HepG2 (cell line): ENCODE measurements at regions not wholly inside any gene's neighbourhood (a gene's known extent, or its start where the extent isn't known, plus 50 kb on each side); places are given as distances from the start of the nearest gene placed in this dataset.

Source experiments
- ATAC-seq: fragments of 200-7000 bp; cut with Tn5 transposase; 3 replicates; pipeline ENCODE4 v1.9.1; 2020; ENCODE audit warnings: mild to moderate bottlenecking, moderate library complexity
- BruUV-seq: library from RNA; stranded (reverse); fragments of 400-500 nt; replicated peaks from 2 replicates; lab custom pipeline; 2021; lab: Mats Ljungman, UMichigan
- CTCF ChIA-PET: fragments of 300-600 bp; formaldehyde crosslinking; extraction: SDS; loops from one replicate; lab custom pipeline; 2021; ENCODE audit warnings: low total read pairs, inconsistent platforms, low intra/inter-chr PET ratio; lab: Yijun Ruan, JAX
- POLR2A ChIA-PET: fragments of 350-600 bp; sonication (Branson Sonifier 250); formaldehyde crosslinking; loops from one replicate; lab custom pipeline; 2020; ENCODE audit warnings: antibody characterized with exemption, inconsistent platforms; lab: Yijun Ruan, JAX
- DNase-seq: peaks from one replicate; pipeline ENCODE4 v3.0.0-alpha.2; 2015; ENCODE audit warnings: low spot score
- FAIRE-seq: peaks from 3 replicates; lab custom pipeline; 2011; peaks lifted over from hg19 to GRCh38; lab: Jason Lieb, UNC
- H2AFZ ChIP-seq: one replicate; pipeline ENCODE4 v1.6.1; 2011; ENCODE audit warnings: low read length, inconsistent platforms
- H3K27ac ChIP-seq: fragments of 300-600 bp; 3 replicates; pipeline ENCODE4 v1.8.0; 2011; ENCODE audit warnings: mixed run types, mild to moderate bottlenecking, mixed read lengths, low read length, inconsistent platforms; ENCODE audit not compliant: insufficient read depth; ENCODE audit errors: extremely low read length
- H3K27me3 ChIP-seq, 2 experiments: fragments of 200-600 bp in 1 of 2; 2 replicates in 1 of 2; 3 replicates in 1 of 2; pipeline versions ENCODE4 v1.6.0 to v1.8.0; 2011; ENCODE audit warnings: low read length in 2 of 2, mild to moderate bottlenecking in 2 of 2, moderate library complexity in 2 of 2, inconsistent platforms in 1 of 2; ENCODE audit not compliant: insufficient read depth in 2 of 2, control insufficient read depth in 1 of 2
- H3K36me3 ChIP-seq, 2 experiments: fragments of 200-600 bp in 1 of 2; replicated peaks in 1 of 2; 2 replicates in 1 of 2; 3 replicates in 1 of 2; pipeline versions ENCODE4 v1.5.1 to v1.8.0; 2011; ENCODE audit warnings: low read length in 2 of 2, inconsistent platforms in 1 of 2; ENCODE audit not compliant: insufficient read depth in 2 of 2, control insufficient read depth in 1 of 2
- H3K4me1 ChIP-seq: 2 replicates; pipeline ENCODE4 v1.5.1; 2012; ENCODE audit warnings: low read length, inconsistent platforms; ENCODE audit not compliant: insufficient read depth
- H3K4me2 ChIP-seq: 2 replicates; pipeline ENCODE4 v1.6.0; 2011; ENCODE audit warnings: low read depth, low read length, inconsistent platforms
- H3K4me3 ChIP-seq, 3 experiments: fragments of 200-600 bp in 1 of 3; sonication (generic), shearing (Covaris generic) in 1 of 3; replicated peaks in 1 of 3; 2 replicates each; pipeline ENCODE4 v1.5.1; 2011 to 2016; ENCODE audit warnings: low read length in 3 of 3, inconsistent platforms in 2 of 3, low read depth in 2 of 3, mild to moderate bottlenecking in 2 of 3, control low read depth in 1 of 3, mixed read lengths in 1 of 3; ENCODE audit not compliant: insufficient read depth in 1 of 3
- H3K79me2 ChIP-seq: one replicate; pipeline ENCODE4 v1.6.1; 2011; ENCODE audit warnings: low read length, inconsistent platforms; ENCODE audit not compliant: insufficient read depth
- H3K9ac ChIP-seq: 2 replicates; pipeline ENCODE4 v1.6.0; 2011; ENCODE audit warnings: mild to moderate bottlenecking, low read depth, low read length, inconsistent platforms; ENCODE audit not compliant: insufficient read depth
- H3K9me3 ChIP-seq: 2 replicates; pipeline ENCODE4 v1.5.1; 2012; ENCODE audit warnings: mild to moderate bottlenecking, low read length
- H4K20me1 ChIP-seq: 2 replicates; pipeline ENCODE4 v1.6.0; 2011; ENCODE audit warnings: inconsistent platforms, mild to moderate bottlenecking, low read length, moderate library complexity; ENCODE audit not compliant: insufficient read depth
- ARNTL ChIP-seq: sonication (generic); formaldehyde crosslinking; IDR thresholded peaks from 2 replicates; pipeline ENCODE4 v1.4.0; 2020; ENCODE audit warnings: mild to moderate bottlenecking, missing genetic modification reagents
- ATF7 ChIP-seq, 2 experiments: fragments of 450-650 bp in 1 of 2; sonication (generic) in 1 of 2; formaldehyde crosslinking in 1 of 2; IDR thresholded peaks; 2 replicates each; pipeline versions ENCODE4 v1.4.0 to v1.6.1; 2016 to 2020; ENCODE audit warnings: antibody characterized with exemption in 1 of 2, mild to moderate bottlenecking in 1 of 2, missing genetic modification reagents in 1 of 2
- HNF4A ChIP-seq: sonication (generic); formaldehyde crosslinking; IDR thresholded peaks from 2 replicates; pipeline ENCODE4 v1.4.0; 2020; ENCODE audit warnings: missing genetic modification reagents
- KDM1A ChIP-seq: IDR thresholded peaks from 2 replicates; pipeline ENCODE4 v1.6.1; 2016; ENCODE audit warnings: missing compliant biosample characterization
- NFATC3 ChIP-seq: sonication (generic); formaldehyde crosslinking; IDR thresholded peaks from 2 replicates; pipeline ENCODE4 v1.5.1; 2020; ENCODE audit warnings: mild to moderate bottlenecking, missing genetic modification reagents
- NRL ChIP-seq: sonication (generic); formaldehyde crosslinking; IDR thresholded peaks from 2 replicates; pipeline ENCODE4 v1.5.0; 2020; ENCODE audit warnings: missing genetic modification reagents, mild to moderate bottlenecking, moderate library complexity, borderline replicate concordance
- PRMT3 ChIP-seq: sonication (generic); formaldehyde crosslinking; IDR thresholded peaks from 2 replicates; pipeline ENCODE4 v1.8.1; 2022; ENCODE audit warnings: low read depth, mild to moderate bottlenecking, moderate library complexity, missing genetic modification reagents, borderline replicate concordance
- SIN3A ChIP-seq: IDR thresholded peaks from 2 replicates; pipeline ENCODE4 v1.6.1; 2011; ENCODE audit warnings: low read depth, mild to moderate bottlenecking, control low read depth, low read length, borderline replicate concordance
- ZNF143 ChIP-seq: sonication (generic); formaldehyde crosslinking; IDR thresholded peaks from 2 replicates; pipeline ENCODE4 v1.4.0; 2020; ENCODE audit warnings: missing genetic modification reagents
- ZNF331 ChIP-seq: sonication (generic); formaldehyde crosslinking; IDR thresholded peaks from 2 replicates; pipeline ENCODE4 v1.4.0; 2020; ENCODE audit warnings: missing genetic modification reagents
- ZSCAN31 ChIP-seq: sonication (generic); formaldehyde crosslinking; IDR thresholded peaks from 2 replicates; pipeline ENCODE4 v1.5.0; 2020; ENCODE audit warnings: low read depth, mild to moderate bottlenecking, missing genetic modification reagents
- WGBS: methylation state at CpG from one replicate; pipeline ENCODE4 v1.1.6; 2017; ENCODE audit warnings: low lambda C conversion rate; 5-methylcytosine and 5-hydroxymethylcytosine counted together
- in situ Hi-C: cut with HindIII; loops from 2 replicates; pipeline ENCODE4 v1.10.0; 2017; ENCODE audit warnings: low pct_unique_long_range_greater_than_20kb; ENCODE audit not compliant: extremely low pct_ligation_motif_present
- intact Hi-C: fragments of 100-400 bp; cut with micrococcal nuclease; formaldehyde crosslinking; loops from one replicate; pipeline ENCODE4 v1.10.0; 2022; ENCODE audit not compliant: unreplicated experiment
- TF ChIP-seq, protein P1 (sequence below): sonication (generic); formaldehyde crosslinking; IDR thresholded peaks from 2 replicates; pipeline ENCODE4 v1.4.0; 2020; ENCODE audit warnings: missing genetic modification reagents

GRCh38 chr2:51620796-51621195 lies 588.9 kb upstream of the NRXN1 start:
- 10% methylated on average over 1 of the region's 1 CpG for WGBS
- H3K9ac ChIP-seq = no peak overlapping the region
- no peaks in the 10 kb centered on the region for H3K4me1 ChIP-seq
- H3K4me3 ChIP-seq = no peak overlapping the region
- CTCF ChIA-PET = no interaction called here
- no peaks in the 10 kb centered on the region for H3K27me3 ChIP-seq
- intact Hi-C loops (no loop called here), in situ Hi-C loops (no loop called here)
- FAIRE-seq = no peak
- peaks cover 69% of the 10 kb centered on the region for H3K9me3 ChIP-seq
- no peaks in the 10 kb centered on the region for H3K36me3 ChIP-seq
- H3K79me2 ChIP-seq = no peaks in the 10 kb centered on the region
- H3K4me2 ChIP-seq = no peak overlapping the region
- H4K20me1 ChIP-seq = no peaks in the 10 kb centered on the region
- BruUV-seq = no TSS peak
- no peak for DNase-seq
- TF ChIP-seq ATF7 (IDR thresholded peaks at IDR 0.05) = peak; percentile 24; the same call in 1 of the 2 replicates
- TF ChIP-seq ATF7 (CRISPR knock-in tag; IDR thresholded peaks at IDR 0.05) = no peak
- no peak for TF ChIP-seq NRL (CRISPR knock-in tag)
- TF ChIP-seq, all 625 proteins: peak for 1
- ATAC-seq = no peak
- POLR2A ChIA-PET = no interaction called here
- Histone ChIP-seq H2AFZ (no peak overlapping the region), H3K27ac (no peak overlapping the region)

DNA sequence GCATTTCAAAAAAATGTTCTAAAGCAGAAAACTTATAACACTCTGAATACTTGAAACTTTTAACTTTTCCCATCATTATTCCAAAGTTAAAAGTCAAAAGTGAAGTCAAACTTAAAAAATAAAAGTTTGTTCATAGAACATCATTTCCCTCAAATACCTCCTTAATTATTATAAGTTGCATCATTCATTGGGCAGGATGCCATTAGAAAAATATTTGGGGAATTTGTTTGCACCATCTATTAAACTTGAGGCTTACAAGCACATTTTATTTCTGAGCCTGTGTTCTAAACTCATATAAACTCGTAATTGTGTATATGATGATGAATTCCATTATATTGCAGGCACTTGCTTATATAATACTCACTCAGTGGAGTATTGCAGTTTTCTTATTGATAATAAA lies 588.0 kb upstream of the NRXN1 start:
- ATAC-seq (no peak), FAIRE-seq (no peak), DNase-seq (no peak)
- ChIA-PET CTCF (no interaction called here), POLR2A (no interaction called here)
- Histone ChIP-seq H3K9me3 (peaks cover 74% of the 10 kb centered on the region), H4K20me1 (no peaks in the 10 kb centered on the region), H3K79me2 (no peaks in the 10 kb centered on the region), H3K4me2 (no peak overlapping the region), H3K27ac (no peak overlapping the region), H2AFZ (no peak overlapping the region), H3K4me3 (no peak overlapping the region), H3K27me3 (no peaks in the 10 kb centered on the region), H3K9ac (no peak overlapping the region), H3K4me1 (no peaks in the 10 kb centered on the region), H3K36me3 (no peaks in the 10 kb centered on the region)
- TF ChIP-seq ZSCAN31 (no peak), SIN3A (no peak), ZNF331 (CRISPR knock-in tag) (no peak), KDM1A (CRISPR knock-in tag) (no peak), ARNTL (no peak), NFATC3 (CRISPR knock-in tag) (no peak), PRMT3 (CRISPR knock-in tag) (no peak), ZNF143 (no peak), HNF4A (CRISPR knock-in tag) (no peak)
- TF ChIP-seq, protein P1, sequence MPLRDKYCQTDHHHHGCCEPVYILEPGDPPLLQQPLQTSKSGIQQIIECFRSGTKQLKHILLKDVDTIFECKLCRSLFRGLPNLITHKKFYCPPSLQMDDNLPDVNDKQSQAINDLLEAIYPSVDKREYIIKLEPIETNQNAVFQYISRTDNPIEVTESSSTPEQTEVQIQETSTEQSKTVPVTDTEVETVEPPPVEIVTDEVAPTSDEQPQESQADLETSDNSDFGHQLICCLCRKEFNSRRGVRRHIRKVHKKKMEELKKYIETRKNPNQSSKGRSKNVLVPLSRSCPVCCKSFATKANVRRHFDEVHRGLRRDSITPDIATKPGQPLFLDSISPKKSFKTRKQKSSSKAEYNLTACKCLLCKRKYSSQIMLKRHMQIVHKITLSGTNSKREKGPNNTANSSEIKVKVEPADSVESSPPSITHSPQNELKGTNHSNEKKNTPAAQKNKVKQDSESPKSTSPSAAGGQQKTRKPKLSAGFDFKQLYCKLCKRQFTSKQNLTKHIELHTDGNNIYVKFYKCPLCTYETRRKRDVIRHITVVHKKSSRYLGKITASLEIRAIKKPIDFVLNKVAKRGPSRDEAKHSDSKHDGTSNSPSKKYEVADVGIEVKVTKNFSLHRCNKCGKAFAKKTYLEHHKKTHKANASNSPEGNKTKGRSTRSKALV (CRISPR knock-in tag) = no peak
- BruUV-seq = no TSS peak
- intact Hi-C loops (no loop called here), in situ Hi-C loops (no loop called here)
- WGBS = 0% methylated on average over 1 of the region's 1 CpG
